ENCODE measurements at regions not wholly inside any gene's neighbourhood (a gene's known extent, or its start where the extent isn't known, plus 50 kb on each side); places are given as distances from the start of the nearest gene placed in this dataset.

GRCh38 chr3:2023959-2024358, 74.7 kb upstream of the CNTN4 start:
- DNase-seq (ENCODE audit: extremely low read depth in 1 of 4, low spot score in 3 of 4): peak in 1 of 4 experiments; percentile 1
- 0% methylated on average over 3 of the region's 3 CpGs for WGBS (ENCODE audit: insufficient coverage, low coverage, missing lambda C conversion rate)

GRCh38 chr3:2024713-2025112, 74.0 kb upstream of the CNTN4 start:
- FAIRE-seq (no peak), DNase-seq (ENCODE audit: extremely low read depth in 1 of 4, low spot score in 3 of 4) (no peak), ATAC-seq (no peak)
- Histone ChIP-seq H4K20me1 (replicated peaks; ENCODE audit: control insufficient read depth, insufficient read depth, low read length) (no peaks in the 10 kb centered on the region), H3K9me1 (ENCODE audit: control insufficient read depth, insufficient read depth, low read length) (no peaks in the 10 kb centered on the region), H3K4me2 (ENCODE audit: insufficient read depth, low read length) (no peak overlapping the region), H3K27me3 (ENCODE audit: control insufficient read depth in 2 of 2, insufficient read depth in 2 of 2, low read length in 2 of 2) (no peaks in the 10 kb centered on the region), H2AFZ (ENCODE audit: low read depth, low read length) (no peak overlapping the region), H3K4me1 (replicated peaks in 1 of 2; ENCODE audit: control insufficient read depth in 2 of 2, insufficient read depth in 2 of 2, low read length in 2 of 2) (no peaks in the 10 kb centered on the region), H3K79me2 (ENCODE audit: control insufficient read depth, insufficient read depth, low read length) (no peaks in the 10 kb centered on the region), H3K4me3 (no peak overlapping the region), H3K36me3 (ENCODE audit: control insufficient read depth, insufficient read depth, low read length) (no peaks in the 10 kb centered on the region), H3K9me3 (replicated peaks; ENCODE audit: control insufficient read depth, insufficient read depth, low read depth, low read length) (0 out of 2 replicates have a peak, but pooled peaks cover 2% of the 10 kb centered on the region), H3K27ac (ENCODE audit: extremely low read depth, low read depth, low read length) (no peak overlapping the region), H3K9ac (ENCODE audit: insufficient read depth in 1 of 2, low read depth in 2 of 2, low read length in 2 of 2) (no peak overlapping the region)
- ChIA-PET CTCF (ENCODE audit: low intra/inter-chr PET ratio) (no interaction called here), POLR2A (no interaction called here)
- 1% methylated on average over 4 of the region's 4 CpGs for WGBS (ENCODE audit: insufficient coverage, low coverage, missing lambda C conversion rate)
- in situ Hi-C loops (cut with MboI) (no loop called here), intact Hi-C loops (cut with micrococcal nuclease) (no loop called here)
- TF ChIP-seq FOXP4 (CRISPR knock-in tag; IDR thresholded peaks at IDR 0.05; ENCODE audit: borderline replicate concordance) (no peak), MEF2A (IDR thresholded peaks at IDR 0.05; ENCODE audit: control insufficient read depth, low read depth, low read length) (no peak), HMGN3 (IDR thresholded peaks at IDR 0.05; ENCODE audit: borderline replicate concordance, extremely low read depth, insufficient read length, low read depth, low read length) (no peak), TEAD4 (IDR thresholded peaks at IDR 0.05; ENCODE audit: low read length) (no peak), TEAD4 (CRISPR knock-in tag; IDR thresholded peaks at IDR 0.05; ENCODE audit: borderline replicate concordance) (no peak), ZFPM2 (CRISPR knock-in tag; IDR thresholded peaks at IDR 0.05) (no peak), ZNF232 (CRISPR knock-in tag; IDR thresholded peaks at IDR 0.05) (no peak), ZNF589 (CRISPR knock-in tag; IDR thresholded peaks at IDR 0.05; ENCODE audit: low read depth) (no peak)
- no TSS peak for BruUV-seq (replicated peaks)

More at GRCh38 chr3:2023959-2024358, 74.7 kb upstream of the CNTN4 start:
- Histone ChIP-seq H3K79me2 (ENCODE audit: control insufficient read depth, insufficient read depth, low read length) (no peaks in the 10 kb centered on the region), H3K27me3 (ENCODE audit: control insufficient read depth in 2 of 2, insufficient read depth in 2 of 2, low read length in 2 of 2) (no peaks in the 10 kb centered on the region), H3K36me3 (ENCODE audit: control insufficient read depth, insufficient read depth, low read length) (no peaks in the 10 kb centered on the region), H4K20me1 (replicated peaks; ENCODE audit: control insufficient read depth, insufficient read depth, low read length) (no peaks in the 10 kb centered on the region), H3K9me1 (ENCODE audit: control insufficient read depth, insufficient read depth, low read length) (no peaks in the 10 kb centered on the region), H3K4me1 (replicated peaks in 1 of 2; ENCODE audit: control insufficient read depth in 2 of 2, insufficient read depth in 2 of 2, low read length in 2 of 2) (no peaks in the 10 kb centered on the region), H2AFZ (ENCODE audit: low read depth, low read length) (no peak overlapping the region), H3K27ac (ENCODE audit: extremely low read depth, low read depth, low read length) (no peak overlapping the region), H3K9me3 (replicated peaks; ENCODE audit: control insufficient read depth, insufficient read depth, low read depth, low read length) (0 out of 2 replicates have a peak, but pooled peaks cover 2% of the 10 kb centered on the region), H3K9ac (ENCODE audit: insufficient read depth in 1 of 2, low read depth in 2 of 2, low read length in 2 of 2) (no peak overlapping the region), H3K4me2 (ENCODE audit: insufficient read depth, low read length) (no peak overlapping the region), H3K4me3 (no peak overlapping the region)
- FAIRE-seq (no peak), ATAC-seq (no peak)
- POLR2A ChIA-PET: no interaction called here
- no TSS peak for BruUV-seq (replicated peaks)
- intact Hi-C loops (cut with micrococcal nuclease) (no loop called here), in situ Hi-C loops (cut with MboI) (no loop called here)
- CTCF ChIA-PET (ENCODE audit: low intra/inter-chr PET ratio): no interaction called here
- TF ChIP-seq ILK (tag; IDR thresholded peaks at IDR 0.05; ENCODE audit: borderline replicate concordance, low read depth) (no peak), NFIC (IDR thresholded peaks at IDR 0.05) (peak; percentile 79), USF1 (CRISPR knock-in tag; IDR thresholded peaks at IDR 0.05) (no peak), NFIX (CRISPR knock-in tag; IDR thresholded peaks at IDR 0.05; ENCODE audit: low read depth) (peak; percentile 87)
